ENCODE measurements at regions not wholly inside any gene's neighbourhood (a gene's known extent, or its start where the extent isn't known, plus 50 kb on each side); places are given as distances from the start of the nearest gene placed in this dataset.

- TF ChIP-seq, protein P1, sequence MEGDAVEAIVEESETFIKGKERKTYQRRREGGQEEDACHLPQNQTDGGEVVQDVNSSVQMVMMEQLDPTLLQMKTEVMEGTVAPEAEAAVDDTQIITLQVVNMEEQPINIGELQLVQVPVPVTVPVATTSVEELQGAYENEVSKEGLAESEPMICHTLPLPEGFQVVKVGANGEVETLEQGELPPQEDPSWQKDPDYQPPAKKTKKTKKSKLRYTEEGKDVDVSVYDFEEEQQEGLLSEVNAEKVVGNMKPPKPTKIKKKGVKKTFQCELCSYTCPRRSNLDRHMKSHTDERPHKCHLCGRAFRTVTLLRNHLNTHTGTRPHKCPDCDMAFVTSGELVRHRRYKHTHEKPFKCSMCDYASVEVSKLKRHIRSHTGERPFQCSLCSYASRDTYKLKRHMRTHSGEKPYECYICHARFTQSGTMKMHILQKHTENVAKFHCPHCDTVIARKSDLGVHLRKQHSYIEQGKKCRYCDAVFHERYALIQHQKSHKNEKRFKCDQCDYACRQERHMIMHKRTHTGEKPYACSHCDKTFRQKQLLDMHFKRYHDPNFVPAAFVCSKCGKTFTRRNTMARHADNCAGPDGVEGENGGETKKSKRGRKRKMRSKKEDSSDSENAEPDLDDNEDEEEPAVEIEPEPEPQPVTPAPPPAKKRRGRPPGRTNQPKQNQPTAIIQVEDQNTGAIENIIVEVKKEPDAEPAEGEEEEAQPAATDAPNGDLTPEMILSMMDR (conservative IDR thresholded peaks at IDR 0.05): no peak
- TF ChIP-seq ZFX (IDR thresholded peaks at IDR 0.05): no peak
These were observed 245.2 kb downstream of the SEC14L1 start for GRCh38 chr17:77385750-77386501.

All from C4-2B (cell line).